Esophagus muscularis mucosa (tissue), 4 donors: ENCODE measurements at regions not wholly inside any gene's neighbourhood (a gene's known extent, or its start where the extent isn't known, plus 50 kb on each side); places are given as distances from the start of the nearest gene placed in this dataset.

ENCODE experiments used
- CTCF ChIP-seq, 3 experiments: fragments of 200-600 bp in 2 of 3; fragments of 450-650 bp in 1 of 3; sonication (generic) in 2 of 3; IDR thresholded peaks; one replicate each; pipeline ENCODE4 v1.5.1; 2017 to 2019; ENCODE audit warnings: antibody characterized with exemption in 3 of 3, mild to moderate bottlenecking in 2 of 3, moderate library complexity in 1 of 3
- EP300 ChIP-seq: sonication (generic); formaldehyde crosslinking; IDR thresholded peaks from one replicate; pipeline ENCODE4 v1.6.1; 2017; ENCODE audit warnings: antibody characterized with exemption
- POLR2A ChIP-seq: fragments of 450-650 bp; IDR thresholded peaks from one replicate; pipeline ENCODE4 v1.6.1; 2017; ENCODE audit warnings: antibody characterized with exemption, moderate library complexity, mild to moderate bottlenecking, low read depth
- POLR2AphosphoS5 ChIP-seq, 2 donors: sonication (generic); formaldehyde crosslinking; IDR thresholded peaks; one replicate each; pipeline ENCODE4 v1.6.1; 2017; ENCODE audit warnings: antibody characterized with exemption in 2 of 2

GRCh38 chr15:98547741-98548138 is 100.6 kb upstream of the IGF1R start:
- TF ChIP-seq EP300: no peak
- no peak for TF ChIP-seq CTCF (IDR thresholded peaks at IDR 0.05)
- no peak for TF ChIP-seq POLR2AphosphoS5 (IDR thresholded peaks at IDR 0.05)
- no peak for TF ChIP-seq POLR2A
